ENCODE measurements at regions not wholly inside any gene's neighbourhood (a gene's known extent, or its start where the extent isn't known, plus 50 kb on each side); places are given as distances from the start of the nearest gene placed in this dataset.
"Not testable (repeated sequence)": the region's sequence is repeated elsewhere in the genome, so short reads cannot be mapped to it uniquely, and the experiment has no call there.

GRCh38 chr12:119931402-119931801, 54.3 kb upstream of the CIT start:
- no peak for DNase-seq (ENCODE audit: low read depth in 2 of 2)

GRCh38 chr12:119932921-119933320, 55.8 kb upstream of the CIT start:
- no peak for DNase-seq (ENCODE audit: low read depth in 2 of 2)

- DNase-seq (ENCODE audit: low read depth in 2 of 2): not testable (repeated sequence)
These were observed 54.3 kb upstream of the BICDL1 start for GRCh38 chr12:119934780-119935179.

- no peak for DNase-seq (ENCODE audit: low read depth in 2 of 2)
These were observed 52.2 kb upstream of the BICDL1 start for GRCh38 chr12:119936705-119937311.

GRCh38 chr12:119938049-119938667, 50.9 kb upstream of the BICDL1 start:
- DNase-seq (ENCODE audit: low read depth in 2 of 2): peak; percentile 15 to 28
